ENCODE measurements at regions not wholly inside any gene's neighbourhood (a gene's known extent, or its start where the extent isn't known, plus 50 kb on each side); places are given as distances from the start of the nearest gene placed in this dataset.

- no peaks in the 10 kb centered on the region for H3K4me1 ChIP-seq
- BruUV-seq (replicated peaks), result no TSS peak
- no peak for DNase-seq
- TF ChIP-seq, protein P1, sequence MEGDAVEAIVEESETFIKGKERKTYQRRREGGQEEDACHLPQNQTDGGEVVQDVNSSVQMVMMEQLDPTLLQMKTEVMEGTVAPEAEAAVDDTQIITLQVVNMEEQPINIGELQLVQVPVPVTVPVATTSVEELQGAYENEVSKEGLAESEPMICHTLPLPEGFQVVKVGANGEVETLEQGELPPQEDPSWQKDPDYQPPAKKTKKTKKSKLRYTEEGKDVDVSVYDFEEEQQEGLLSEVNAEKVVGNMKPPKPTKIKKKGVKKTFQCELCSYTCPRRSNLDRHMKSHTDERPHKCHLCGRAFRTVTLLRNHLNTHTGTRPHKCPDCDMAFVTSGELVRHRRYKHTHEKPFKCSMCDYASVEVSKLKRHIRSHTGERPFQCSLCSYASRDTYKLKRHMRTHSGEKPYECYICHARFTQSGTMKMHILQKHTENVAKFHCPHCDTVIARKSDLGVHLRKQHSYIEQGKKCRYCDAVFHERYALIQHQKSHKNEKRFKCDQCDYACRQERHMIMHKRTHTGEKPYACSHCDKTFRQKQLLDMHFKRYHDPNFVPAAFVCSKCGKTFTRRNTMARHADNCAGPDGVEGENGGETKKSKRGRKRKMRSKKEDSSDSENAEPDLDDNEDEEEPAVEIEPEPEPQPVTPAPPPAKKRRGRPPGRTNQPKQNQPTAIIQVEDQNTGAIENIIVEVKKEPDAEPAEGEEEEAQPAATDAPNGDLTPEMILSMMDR (IDR thresholded peaks at IDR 0.05; ENCODE audit: insufficient read depth in 1 of 2, low read depth in 1 of 2, low read length in 1 of 2, severe bottlenecking in 1 of 2, unreplicated experiment in 1 of 2), result peak; percentile 20 to 42
- no peaks in the 10 kb centered on the region for H3K9me3 Mint-ChIP-seq (ENCODE audit: unreplicated experiment)
- H3K4me1 Mint-ChIP-seq (ENCODE audit: low read depth, unreplicated experiment), result no peaks in the 10 kb centered on the region
- H3K27ac Mint-ChIP-seq (ENCODE audit: unreplicated experiment), result no peak overlapping the region
- ChIA-PET POLR2A (no interaction called here), CTCF (no interaction called here)
- H3K4me3 ChIP-seq (ENCODE audit: low read depth, low read length), result no peak overlapping the region
- H3K36me3 Mint-ChIP-seq (ENCODE audit: insufficient read depth, unreplicated experiment), result no peaks in the 10 kb centered on the region
- H3K27me3 Mint-ChIP-seq (ENCODE audit: insufficient read depth, unreplicated experiment), result no peaks in the 10 kb centered on the region
- H3K27me3 ChIP-seq (replicated peaks; ENCODE audit: control insufficient read depth, insufficient read depth, low read length), result no peaks in the 10 kb centered on the region
- no peaks in the 10 kb centered on the region for H3K9me3 ChIP-seq
- intact Hi-C loops (cut with micrococcal nuclease; ENCODE audit: unreplicated experiment), result loop anchor here (1.0 to 5.0 kb wide), 5 partner anchors 70 to 910 kb away; no protein-coding TSS in a partner anchor
- H3K4me3 Mint-ChIP-seq (ENCODE audit: unreplicated experiment), result no peak overlapping the region
- H3K36me3 ChIP-seq (ENCODE audit: control insufficient read depth, insufficient read depth, low read length), result no peaks in the 10 kb centered on the region
Observed at GRCh38 chr13:84917252-84917878, 881.9 kb downstream of the SLITRK6 start.

DNA sequence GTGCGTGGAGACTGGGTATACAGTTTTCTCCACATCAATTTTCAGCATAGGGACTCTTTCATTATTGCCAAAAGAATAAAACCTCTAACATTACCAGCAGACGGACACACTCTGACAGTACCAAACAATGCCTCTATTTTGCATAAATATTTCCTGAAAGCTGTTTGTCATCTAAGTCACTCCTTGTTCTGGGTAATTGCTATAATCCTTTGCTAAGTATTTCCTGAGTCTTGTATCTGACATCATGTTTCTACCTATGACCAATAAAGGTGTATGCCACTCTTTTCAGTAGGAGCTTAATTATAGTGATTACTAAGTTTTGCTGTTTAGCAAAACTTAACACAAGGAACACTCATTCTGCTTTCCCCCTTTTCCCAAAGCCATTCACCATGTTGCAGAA lies 886.5 kb downstream of the SLITRK6 start:
- Mint-ChIP-seq H3K4me3 (ENCODE audit: unreplicated experiment) (no peak overlapping the region), H3K4me1 (ENCODE audit: low read depth, unreplicated experiment) (no peaks in the 10 kb centered on the region), H3K9me3 (ENCODE audit: unreplicated experiment) (no peaks in the 10 kb centered on the region), H3K36me3 (ENCODE audit: insufficient read depth, unreplicated experiment) (no peaks in the 10 kb centered on the region), H3K27me3 (ENCODE audit: insufficient read depth, unreplicated experiment) (no peaks in the 10 kb centered on the region), H3K27ac (ENCODE audit: unreplicated experiment) (no peak overlapping the region)
- ChIA-PET POLR2A (no interaction called here), CTCF (interaction anchor here (1.4 kb wide), 1 partner anchor 915 kb away, joined by 3 read pairs; no protein-coding TSS in a partner anchor)
- intact Hi-C loops (cut with micrococcal nuclease; ENCODE audit: unreplicated experiment), result no loop called here
- no peaks in the 10 kb centered on the region for H3K4me1 ChIP-seq
- H3K36me3 ChIP-seq (ENCODE audit: control insufficient read depth, insufficient read depth, low read length), result no peaks in the 10 kb centered on the region
- TF ChIP-seq, protein P1 (IDR thresholded peaks at IDR 0.05; ENCODE audit: insufficient read depth in 1 of 2, low read depth in 1 of 2, low read length in 1 of 2, severe bottlenecking in 1 of 2, unreplicated experiment in 1 of 2), result no peak
- DNase-seq, result no peak
- no peaks in the 10 kb centered on the region for H3K27me3 ChIP-seq (replicated peaks; ENCODE audit: control insufficient read depth, insufficient read depth, low read length)
- no peaks in the 10 kb centered on the region for H3K9me3 ChIP-seq
- H3K4me3 ChIP-seq (ENCODE audit: low read depth, low read length), result no peak overlapping the region
- BruUV-seq (replicated peaks), result no TSS peak

DNA sequence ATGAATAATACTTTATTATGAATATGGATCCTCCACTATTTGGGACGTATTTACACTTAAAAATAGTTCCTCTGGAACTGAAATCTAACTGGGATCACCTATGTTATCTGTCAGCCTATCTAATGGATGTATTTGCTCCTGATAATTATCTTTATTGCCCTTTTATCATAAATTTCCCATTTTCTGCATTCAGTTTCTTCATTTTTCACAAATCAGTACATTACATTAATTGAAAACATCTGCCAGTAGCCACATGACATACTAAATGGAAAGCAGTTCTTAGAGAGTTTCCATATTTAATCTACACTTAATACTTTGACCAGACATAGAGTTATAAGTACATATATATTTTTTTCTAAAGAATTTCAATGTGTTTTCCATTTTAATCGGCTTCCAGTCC lies 888.8 kb downstream of the SLITRK6 start:
- no peak for DNase-seq
- POLR2A ChIA-PET, result no interaction called here
- H3K36me3 ChIP-seq (ENCODE audit: control insufficient read depth, insufficient read depth, low read length), result no peaks in the 10 kb centered on the region
- Mint-ChIP-seq H3K27me3 (ENCODE audit: insufficient read depth, unreplicated experiment) (no peaks in the 10 kb centered on the region), H3K36me3 (ENCODE audit: insufficient read depth, unreplicated experiment) (no peaks in the 10 kb centered on the region), H3K4me3 (ENCODE audit: unreplicated experiment) (no peak overlapping the region), H3K9me3 (ENCODE audit: unreplicated experiment) (no peaks in the 10 kb centered on the region), H3K27ac (ENCODE audit: unreplicated experiment) (no peak overlapping the region), H3K4me1 (ENCODE audit: low read depth, unreplicated experiment) (no peaks in the 10 kb centered on the region)
- no TSS peak for BruUV-seq (replicated peaks)
- CTCF ChIA-PET, result no interaction called here
- intact Hi-C loops (cut with micrococcal nuclease; ENCODE audit: unreplicated experiment), result no loop called here
- no peak overlapping the region for H3K4me3 ChIP-seq (ENCODE audit: low read depth, low read length)
- no peaks in the 10 kb centered on the region for H3K27me3 ChIP-seq (replicated peaks; ENCODE audit: control insufficient read depth, insufficient read depth, low read length)
- H3K4me1 ChIP-seq, result no peaks in the 10 kb centered on the region
- no peaks in the 10 kb centered on the region for H3K9me3 ChIP-seq
- TF ChIP-seq, protein P1 (IDR thresholded peaks at IDR 0.05; ENCODE audit: insufficient read depth in 1 of 2, low read depth in 1 of 2, low read length in 1 of 2, severe bottlenecking in 1 of 2, unreplicated experiment in 1 of 2), result no peak

Measured in Caco-2 (cell line).